Heart right ventricle (tissue), 16 donors: ENCODE measurements at regions not wholly inside any gene's neighbourhood (a gene's known extent, or its start where the extent isn't known, plus 50 kb on each side); places are given as distances from the start of the nearest gene placed in this dataset.

Experiments used
- ATAC-seq, 8 donors: fragments of 200-7000 bp; cut with Tn5 transposase; one replicate each; pipeline ENCODE4 v1.9.1; 2020; ENCODE audit warnings: mild to moderate bottlenecking in 8 of 8, moderate library complexity in 8 of 8, moderate number of reproducible peaks in 1 of 8
- DNase-seq, 2 donors: peaks; one replicate each; pipeline ENCODE4 v3.0.0-alpha.2; 2020
- H3K27ac ChIP-seq, 10 donors: fragments of 200-600 bp; sonication (generic) in 2 of 10; one replicate each; pipeline versions ENCODE4 v1.5.0 to v1.8.0; 2020 to 2022; ENCODE audit warnings: mild to moderate bottlenecking in 3 of 10
- H3K27me3 ChIP-seq, 7 donors: fragments of 200-600 bp; one replicate each; pipeline ENCODE4 v1.8.0; 2021 to 2022; ENCODE audit warnings: mild to moderate bottlenecking in 2 of 7
- H3K36me3 ChIP-seq, 9 donors: fragments of 200-600 bp; sonication (generic) in 1 of 9; one replicate each; pipeline versions ENCODE4 v1.5.0 to v1.8.0; 2020 to 2022; ENCODE audit warnings: mild to moderate bottlenecking in 2 of 9
- H3K4me1 ChIP-seq, 9 donors: fragments of 200-600 bp; sonication (generic) in 1 of 9; one replicate each; pipeline versions ENCODE4 v1.5.0 to v1.8.0; 2020 to 2022; ENCODE audit warnings: mild to moderate bottlenecking in 4 of 9
- H3K4me3 ChIP-seq, 10 donors: fragments of 200-600 bp; sonication (generic) in 2 of 10; one replicate each; pipeline versions ENCODE4 v1.5.0 to v1.8.0; 2020 to 2022; ENCODE audit warnings: mild to moderate bottlenecking in 7 of 10, moderate library complexity in 2 of 10
- H3K9me3 ChIP-seq, 11 donors: fragments of 200-600 bp in 10 of 11; sonication (generic) in 2 of 11; one replicate each; pipeline versions ENCODE4 v1.5.0 to v1.8.0; 2013 to 2022; ENCODE audit warnings: mild to moderate bottlenecking in 2 of 11, control low read depth in 1 of 11, moderate library complexity in 1 of 11
- CTCF ChIP-seq, 9 donors: fragments of 200-600 bp; sonication (generic) in 2 of 9; IDR thresholded peaks; one replicate each; pipeline versions ENCODE4 v1.5.0 to v1.8.0; 2021 to 2022; ENCODE audit warnings: antibody characterized with exemption in 9 of 9, mild to moderate bottlenecking in 5 of 9, moderate library complexity in 1 of 9
- WGBS, 2 donors: extraction: QIAGEN DNeasy Blood & Tissue Kit; methylation state at CpG; one replicate each; pipeline ENCODE4 v1.1.7; 2013; ENCODE audit warnings: inconsistent platforms in 1 of 2; 5-methylcytosine and 5-hydroxymethylcytosine counted together
- intact Hi-C, 10 donors: fragments of 100-400 bp; cut with DNase I; formaldehyde crosslinking; loops; one replicate each; pipeline versions ENCODE4 v1.11.1 to v1.14.2; 2022
- donor health status: Arrhythmogenic right ventricular cardiomyopathy.
- donor health status: ischemic (EF 13 %, LVEDD 7.1; RV severe dilation, severe dysfunction).
- donor health status: healthy with polysubstance abuse.
- donor health status: DM: no; HTN: yes; CAD: no.
- donor health status: DM: no; HTN: no; CAD: no.
- donor health status: ischemic (EF 25% LVEDD 6.9; RV normal size, moderate dysfunction).
- donor health status: ischemic (EF 25% LVEDD 5.7; RV mildly dilated, moderate dysfunction).
- donor health status: healthy.
- donor health status: DM: yes; HTN: yes; CAD: no.
- donor health status: Ischemic cardiomyopathy.
- donor health status: ischemic (EF 35%, LVEDD 5.7; RV mildly dilated, moderate dysfunction).
- donor health status: nonischemic (EF 11% LVEDD 7.7; RV severe dilation, severe dysfunction).
- donor health status: DM: yes; HTN: yes; CAD: no.
- donor health status: PGD.
- donor health status: ischemic (EF 29% LVEDD 5.4; RV normal size, mild dysfunction).
- donor health status: nonischemic (EF 23%, LVEDD 6.1; RV moderate dilation, normal function).

- ATAC-seq (no peak), DNase-seq (no peak)
- Histone ChIP-seq H3K9me3 (peaks cover 0 to 5% (median 0%) of the 10 kb centered on the region in 11 donors), H3K27ac (no peak overlapping the region), H3K4me1 (no peaks in the 10 kb centered on the region), H3K36me3 (no peaks in the 10 kb centered on the region), H3K27me3 (no peaks in the 10 kb centered on the region), H3K4me3 (no peak overlapping the region)
- no peak for TF ChIP-seq CTCF (IDR thresholded peaks at IDR 0.05)
- intact Hi-C loops = no loop called here
- 85 to 92% methylated on average over 4 of the region's 4 CpGs for WGBS, 2 donors
Observed at GRCh38 chr4:28001698-28002097, 1141.1 kb downstream of the STIM2 start.

GRCh38 chr4:28004520-28004919 is 1143.9 kb downstream of the STIM2 start:
- no peaks in the 10 kb centered on the region for H3K36me3 ChIP-seq
- no peak for TF ChIP-seq CTCF (IDR thresholded peaks at IDR 0.05)
- no peak overlapping the region for H3K4me3 ChIP-seq
- H3K9me3 ChIP-seq = no peaks in the 10 kb centered on the region
- intact Hi-C loops = no loop called here
- H3K27me3 ChIP-seq = no peaks in the 10 kb centered on the region
- no peak overlapping the region for H3K27ac ChIP-seq
- DNase-seq (no peak), ATAC-seq (no peak)
- H3K4me1 ChIP-seq = no peaks in the 10 kb centered on the region

- no peak for DNase-seq
- no peaks in the 10 kb centered on the region for H3K27me3 ChIP-seq
- intact Hi-C loops = no loop called here
- ATAC-seq = no peak
- H3K4me3 ChIP-seq = no peak overlapping the region
- TF ChIP-seq CTCF (IDR thresholded peaks at IDR 0.05) = no peak
- no peaks in the 10 kb centered on the region for H3K36me3 ChIP-seq
- no peak overlapping the region for H3K27ac ChIP-seq
- no peaks in the 10 kb centered on the region for H3K4me1 ChIP-seq
- WGBS, 2 donors = 94% methylated on average over 12 of the region's 12 CpGs
- H3K9me3 ChIP-seq = no peaks in the 10 kb centered on the region
Observed at GRCh38 chr4:28006021-28006420, 1145.4 kb downstream of the STIM2 start.

- Histone ChIP-seq H3K27me3 (no peaks in the 10 kb centered on the region), H3K36me3 (no peaks in the 10 kb centered on the region), H3K9me3 (no peaks in the 10 kb centered on the region), H3K4me3 (no peak overlapping the region), H3K4me1 (no peaks in the 10 kb centered on the region), H3K27ac (no peak overlapping the region)
- 65 to 71% methylated on average over 4 of the region's 4 CpGs for WGBS, 2 donors
- no peak for TF ChIP-seq CTCF (IDR thresholded peaks at IDR 0.05)
- ATAC-seq (no peak), DNase-seq (no peak)
- intact Hi-C loops = no loop called here
Observed at GRCh38 chr4:28007693-28008092, 1147.1 kb downstream of the STIM2 start.

GRCh38 chr4:28009541-28009940 is 1148.9 kb downstream of the STIM2 start:
- WGBS, 2 donors = 76 to 85% methylated on average over 2 of the region's 2 CpGs

More at GRCh38 chr4:28009541-28009940, 1148.9 kb downstream of the STIM2 start:
- H3K4me3 ChIP-seq = no peak overlapping the region
- ATAC-seq = no peak
- TF ChIP-seq CTCF (IDR thresholded peaks at IDR 0.05) = no peak
- H3K27me3 ChIP-seq = no peaks in the 10 kb centered on the region
- no peaks in the 10 kb centered on the region for H3K36me3 ChIP-seq
- no peaks in the 10 kb centered on the region for H3K4me1 ChIP-seq
- DNase-seq = no peak
- peaks cover 0 to 7% (median 0%) of the 10 kb centered on the region in 11 donors for H3K9me3 ChIP-seq
- intact Hi-C loops = no loop called here
- no peak overlapping the region for H3K27ac ChIP-seq
